CD4-positive, alpha-beta T cell treated with Interleukin-21 for 1 hour (primary cell): ENCODE measurements at regions not wholly inside any gene's neighbourhood (a gene's known extent, or its start where the extent isn't known, plus 50 kb on each side); places are given as distances from the start of the nearest gene placed in this dataset.

Source experiments
- DNase-seq: peaks from one replicate; pipeline ENCODE4 v3.0.0-alpha.2; 2020

- no peak for DNase-seq
Measured at GRCh38 chr7:4616116-4616515, 66.0 kb upstream of the FOXK1 start.

GRCh38 chr7:4621396-4621795 lies 60.7 kb upstream of the FOXK1 start:
- DNase-seq = no peak

- DNase-seq = no peak
Measured at GRCh38 chr7:4626318-4626845, 55.7 kb upstream of the FOXK1 start.

GRCh38 chr7:4629287-4629895 lies 52.7 kb upstream of the FOXK1 start:
- DNase-seq = no peak

GRCh38 chr7:4631380-4632179 lies 50.5 kb upstream of the FOXK1 start:
- DNase-seq = no peak
